GM12892 (cell line): ENCODE measurements at regions not wholly inside any gene's neighbourhood (a gene's known extent, or its start where the extent isn't known, plus 50 kb on each side); places are given as distances from the start of the nearest gene placed in this dataset.
A peak's percentile ranks its signal among the peaks of the same experiment; 100 is the strongest.

ENCODE experiments used
- DNase-seq: peaks from one replicate; pipeline ENCODE4 v3.0.0; 2011; ENCODE audit not compliant: insufficient read length
- FAIRE-seq: peaks from 2 replicates; lab custom pipeline; 2011; peaks lifted over from hg19 to GRCh38; lab: Jason Lieb, UNC
- POLR2A ChIP-seq: IDR thresholded peaks from 2 replicates; pipeline ENCODE4 v1.6.1; 2011; ENCODE audit warnings: low read depth, low read length, control low read depth
- POLR2AphosphoS5 ChIP-seq: IDR thresholded peaks from 2 replicates; pipeline ENCODE4 v1.6.1; 2011; ENCODE audit warnings: low read depth, low read length, control low read depth
- TAF1 ChIP-seq: IDR thresholded peaks from 2 replicates; pipeline ENCODE4 v1.6.1; 2011; ENCODE audit warnings: low read depth, mild to moderate bottlenecking, control low read depth, low read length, borderline replicate concordance

DNA sequence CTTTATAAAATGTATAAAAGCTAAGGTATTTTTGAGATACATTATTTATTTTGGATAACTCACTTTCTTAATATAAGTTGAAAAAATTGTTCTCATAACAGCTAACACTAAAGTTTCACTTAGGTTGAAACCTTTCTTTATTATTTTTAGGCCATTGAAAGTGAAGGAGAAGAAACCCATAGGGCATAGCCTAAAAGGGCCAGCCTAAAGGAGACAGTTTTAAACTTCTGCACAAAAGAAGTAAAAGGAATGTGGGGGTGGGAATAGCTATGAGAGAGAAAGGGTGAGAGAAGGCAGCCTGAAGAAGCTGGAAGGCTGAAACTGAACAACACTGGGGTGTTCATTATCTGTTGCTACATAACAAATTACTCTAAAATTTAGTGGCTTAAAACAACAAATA lies 57.6 kb upstream of the RAPGEF2 start:
- FAIRE-seq, result no peak
- DNase-seq, result no peak
- no peak for TF ChIP-seq TAF1
- no peak for TF ChIP-seq POLR2A
- no peak for TF ChIP-seq POLR2AphosphoS5

DNA sequence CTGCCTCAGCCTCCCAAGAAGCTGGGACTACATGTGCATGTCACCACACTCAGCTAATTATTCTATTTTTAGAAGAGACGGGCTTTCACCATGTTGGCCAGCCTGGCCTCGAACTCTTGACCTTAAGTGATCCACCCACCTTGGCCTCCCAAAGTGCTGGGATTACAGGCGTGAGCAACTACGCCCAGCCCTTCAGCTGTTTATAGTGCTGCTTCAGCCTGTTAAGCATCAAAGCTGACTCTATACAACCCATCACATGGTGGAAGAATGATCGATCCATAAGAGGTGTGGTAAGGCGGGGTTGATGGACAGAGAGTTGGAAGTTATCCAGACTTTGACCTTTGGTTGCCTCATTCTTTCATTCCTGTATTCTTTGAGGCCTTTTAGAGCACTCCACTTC lies 56.2 kb upstream of the RAPGEF2 start:
- DNase-seq (no peak), FAIRE-seq (no peak)
- TF ChIP-seq POLR2A, result no peak
- TF ChIP-seq TAF1, result no peak
- TF ChIP-seq POLR2AphosphoS5, result no peak

DNA sequence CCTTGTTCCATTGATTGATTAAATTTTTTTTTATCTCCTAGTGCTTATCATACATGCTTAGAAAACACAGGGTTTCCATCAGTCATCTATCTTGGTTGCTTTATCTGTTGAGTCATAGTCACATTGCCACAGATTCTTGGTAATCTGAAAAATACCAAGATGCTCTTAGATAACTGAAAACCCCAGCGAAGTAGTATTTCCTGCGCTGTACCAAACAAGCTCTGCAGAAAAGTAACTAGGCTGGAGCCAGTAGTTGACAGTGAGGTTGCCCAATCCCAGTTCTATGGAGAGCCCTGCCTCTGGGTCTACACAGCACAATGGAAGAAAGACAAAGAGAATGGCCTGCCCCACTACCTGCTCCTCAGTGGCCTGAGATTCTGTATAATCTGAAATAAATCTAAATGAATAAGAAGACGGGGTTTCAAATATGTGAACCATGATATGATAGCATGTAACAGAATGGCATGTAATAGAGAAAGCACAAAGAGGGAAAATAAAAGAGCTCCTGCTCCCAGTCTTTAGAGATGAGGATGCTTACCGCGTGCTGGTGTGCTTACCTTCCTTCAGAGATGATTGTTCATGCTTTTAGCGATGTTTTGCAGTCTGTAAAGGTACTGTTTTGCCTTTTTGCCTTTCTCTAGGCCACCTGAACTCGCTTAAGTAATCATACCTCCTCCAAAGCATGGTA lies 55.3 kb upstream of the RAPGEF2 start:
- DNase-seq, result no peak
- no peak for FAIRE-seq
- TF ChIP-seq POLR2AphosphoS5 (no peak), POLR2A (no peak), TAF1 (no peak)

DNA sequence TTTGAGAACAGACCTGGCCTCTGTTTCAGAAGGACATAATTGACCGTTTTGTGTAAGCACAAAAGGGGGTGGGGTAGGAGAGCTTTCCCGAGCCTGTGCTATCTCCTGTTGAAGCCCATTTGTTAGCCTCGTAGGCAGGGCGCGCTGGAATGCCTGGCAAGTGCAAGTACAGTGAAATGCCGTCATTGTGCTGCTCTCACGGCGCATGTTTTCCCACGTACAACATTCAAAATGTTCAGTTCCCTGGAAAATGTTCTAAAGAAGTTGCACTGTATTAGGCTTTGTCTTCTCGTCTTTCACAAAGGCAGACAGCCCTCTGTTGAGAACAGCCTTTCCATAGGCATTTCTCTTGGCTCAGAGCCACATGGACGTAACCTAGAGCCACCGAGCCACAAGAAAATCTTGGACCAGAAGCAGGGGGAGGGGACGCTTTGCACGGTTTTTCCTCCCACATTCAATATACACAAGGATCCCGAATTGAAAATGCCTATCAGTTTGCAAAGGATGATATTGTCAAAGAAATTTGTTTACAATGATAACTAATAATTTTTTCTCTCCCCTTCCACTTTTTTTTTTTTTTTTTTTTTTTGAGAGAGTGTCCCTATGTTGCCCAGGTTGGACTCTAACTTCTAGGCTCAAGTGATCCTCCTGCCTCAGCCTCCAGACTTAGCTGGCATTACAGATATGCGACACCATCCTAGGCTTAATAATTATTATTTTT lies 54.6 kb upstream of the RAPGEF2 start:
- FAIRE-seq (no peak), DNase-seq (no peak)
- TF ChIP-seq POLR2AphosphoS5 (no peak), TAF1 (no peak)

DNA sequence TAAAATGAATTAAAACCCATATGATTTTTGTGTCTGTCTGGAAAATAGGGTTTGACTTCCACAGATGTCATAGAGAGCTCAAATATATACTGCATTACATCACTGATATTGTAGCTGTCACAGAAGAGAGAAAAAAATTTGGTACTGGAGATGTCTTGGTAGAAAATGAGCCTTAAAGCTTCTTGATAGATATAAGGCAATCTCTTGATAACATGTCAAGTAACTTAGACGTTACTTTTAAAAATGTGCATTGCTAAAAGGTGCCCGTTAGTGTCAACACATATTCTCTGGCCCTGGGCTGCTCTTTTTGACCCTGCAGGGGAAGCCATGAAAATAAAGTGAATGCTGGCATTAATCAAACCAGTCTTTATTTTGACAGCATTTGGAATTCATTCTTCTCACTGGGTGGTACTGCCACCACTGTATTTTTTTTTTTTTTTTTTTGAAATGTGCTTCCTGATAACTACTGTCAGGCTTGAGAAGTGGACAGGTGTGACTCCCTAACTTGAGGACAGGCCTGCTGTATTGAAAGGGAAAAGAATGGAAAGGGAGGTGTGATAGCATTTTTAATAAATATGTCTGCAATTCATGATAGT lies 53.0 kb upstream of the RAPGEF2 start:
- no peak for FAIRE-seq
- TF ChIP-seq POLR2A, result no peak
- no peak for TF ChIP-seq TAF1
- no peak for TF ChIP-seq POLR2AphosphoS5

DNA sequence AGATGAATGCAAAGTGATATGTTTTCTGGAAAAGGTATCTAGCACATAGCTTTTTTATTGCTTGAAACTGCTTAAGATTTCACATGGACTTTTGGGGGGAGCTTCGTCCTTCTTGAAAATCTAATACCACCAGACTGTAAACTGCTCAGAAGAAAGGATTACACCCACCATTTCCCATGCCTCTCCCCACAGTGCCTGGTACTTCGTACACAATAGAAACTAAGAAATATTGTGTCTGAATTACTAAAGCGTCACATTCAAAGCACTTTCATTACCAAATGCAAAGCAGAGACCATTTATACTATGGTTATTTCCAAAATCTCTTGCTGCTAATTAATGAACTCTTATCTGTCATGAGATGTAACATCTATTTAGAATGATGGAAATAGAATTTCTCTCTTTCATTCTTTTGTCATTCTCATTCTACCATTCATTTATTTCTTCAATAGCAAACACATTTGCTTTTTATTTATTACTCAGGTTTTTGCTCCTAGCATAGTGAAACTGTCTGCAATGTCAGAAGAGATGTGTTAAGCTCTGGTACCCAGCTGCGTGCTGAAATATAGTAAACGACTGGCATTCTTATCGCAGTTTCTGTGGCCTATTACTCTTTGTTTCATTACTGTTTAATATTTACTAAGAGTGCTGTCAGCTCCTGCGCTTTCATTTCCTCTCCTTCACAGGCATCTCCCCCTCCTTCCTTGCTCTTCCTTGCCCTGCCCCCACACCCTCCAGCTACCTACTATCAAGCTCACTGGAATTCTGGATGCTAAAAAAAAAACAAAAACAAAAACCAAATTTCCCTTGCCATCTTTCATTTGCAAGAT lies 51.4 kb upstream of the RAPGEF2 start:
- peak; percentile 30 for DNase-seq
- FAIRE-seq, result no peak
- TF ChIP-seq POLR2A (no peak), TAF1 (no peak), POLR2AphosphoS5 (no peak)

More for the DNA sequence above, 53.0 kb upstream of the RAPGEF2 start:
- DNase-seq, result no peak

DNA sequence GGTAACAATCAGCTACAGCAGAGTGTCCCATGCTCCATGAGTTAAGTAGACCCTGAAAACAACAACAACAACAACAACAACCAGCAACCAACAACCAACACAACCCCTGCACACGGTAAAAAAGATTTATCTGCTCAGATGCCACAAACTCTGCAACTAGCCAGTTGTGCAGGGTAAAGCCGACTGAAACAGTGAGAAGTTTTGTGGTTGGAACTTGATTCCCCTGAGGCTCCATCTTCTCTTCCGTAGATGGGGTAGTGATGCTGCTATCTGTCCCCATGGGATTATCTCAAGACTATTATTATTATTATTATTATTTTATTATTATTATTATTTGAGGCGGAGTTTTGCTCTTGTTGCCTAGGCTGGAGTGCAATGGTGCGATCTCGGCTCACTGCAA lies 50.6 kb upstream of the RAPGEF2 start:
- FAIRE-seq, result no peak
- DNase-seq, result no peak
- no peak for TF ChIP-seq POLR2AphosphoS5
- no peak for TF ChIP-seq POLR2A
- TF ChIP-seq TAF1, result no peak
